Mesendoderm (in vitro differentiated cells): ENCODE measurements at regions not wholly inside any gene's neighbourhood (a gene's known extent, or its start where the extent isn't known, plus 50 kb on each side); places are given as distances from the start of the nearest gene placed in this dataset.

Experiments
- DNase-seq: peaks from one replicate; pipeline ENCODE4 v3.0.0; 2013
- H2AK5ac ChIP-seq: 2 replicates; pipeline ENCODE4 v1.6.1; 2013; ENCODE audit warnings: low read length, inconsistent platforms
- H2BK120ac ChIP-seq: 2 replicates; pipeline ENCODE4 v1.6.1; 2013; ENCODE audit warnings: low read depth, mild to moderate bottlenecking, low read length, moderate library complexity, mixed read lengths
- H2BK15ac ChIP-seq: replicated peaks from 2 replicates; pipeline ENCODE4 v1.6.1; 2013; ENCODE audit warnings: low read depth, mild to moderate bottlenecking, moderate library complexity
- H2BK5ac ChIP-seq: 2 replicates; pipeline ENCODE4 v1.6.1; 2013; ENCODE audit warnings: low read length, inconsistent platforms
- H3K18ac ChIP-seq: 2 replicates; pipeline ENCODE4 v1.6.1; 2013; ENCODE audit warnings: mild to moderate bottlenecking, low read length, mixed read lengths
- H3K23ac ChIP-seq: one replicate; pipeline ENCODE4 v1.6.1; 2013; ENCODE audit warnings: low read length
- H3K27ac ChIP-seq: 2 replicates; pipeline ENCODE4 v1.5.1; 2013; ENCODE audit warnings: low read depth, mild to moderate bottlenecking, inconsistent platforms, low read length, moderate library complexity
- H3K27me3 ChIP-seq: 2 replicates; pipeline ENCODE4 v1.6.1; 2013; ENCODE audit warnings: low read length, control low read depth, mild to moderate bottlenecking, inconsistent platforms; ENCODE audit not compliant: insufficient read depth, poor library complexity
- H3K36me3 ChIP-seq: 2 replicates; pipeline ENCODE4 v1.6.1; 2013; ENCODE audit warnings: low read length, inconsistent platforms; ENCODE audit not compliant: control insufficient read depth, insufficient read depth
- H3K4ac ChIP-seq: one replicate; pipeline ENCODE4 v1.6.1; 2013; ENCODE audit warnings: low read depth, mild to moderate bottlenecking, low read length, moderate library complexity
- H3K4me1 ChIP-seq: 2 replicates; pipeline ENCODE4 v1.6.1; 2013; ENCODE audit warnings: low read depth, low read length, inconsistent platforms; ENCODE audit not compliant: control insufficient read depth
- H3K4me2 ChIP-seq: 2 replicates; pipeline ENCODE4 v1.6.1; 2013; ENCODE audit warnings: low read length
- H3K4me3 ChIP-seq: 2 replicates; pipeline ENCODE4 v1.5.1; 2013; ENCODE audit warnings: mild to moderate bottlenecking, low read length
- H3K56ac ChIP-seq: one replicate; pipeline ENCODE4 v1.6.1; 2013; ENCODE audit warnings: low read length
- H3K79me1 ChIP-seq: 2 replicates; pipeline ENCODE4 v1.6.1; 2013; ENCODE audit warnings: low read length, inconsistent platforms
- H3K79me2 ChIP-seq: 2 replicates; pipeline ENCODE4 v1.6.1; 2013; ENCODE audit warnings: mild to moderate bottlenecking, low read length; ENCODE audit not compliant: control insufficient read depth, insufficient read depth
- H3K9ac ChIP-seq: 2 replicates; pipeline ENCODE4 v1.6.1; 2013; ENCODE audit warnings: low read length, inconsistent platforms
- H4K5ac ChIP-seq: one replicate; pipeline ENCODE4 v1.6.1; 2013; ENCODE audit warnings: low read length
- H4K8ac ChIP-seq: one replicate; pipeline ENCODE4 v1.6.1; 2013; ENCODE audit warnings: low read depth, mild to moderate bottlenecking, control low read depth, low read length, moderate library complexity
- WGBS: extraction: QIAGEN DNeasy Blood & Tissue Kit; methylation state at CpG from one replicate; pipeline ENCODE4 v1.1.7; 2013; ENCODE audit warnings: low lambda C conversion rate, missing lambda C conversion rate; ENCODE audit not compliant: insufficient coverage; ENCODE audit errors: extremely low coverage; 5-methylcytosine and 5-hydroxymethylcytosine counted together

DNA sequence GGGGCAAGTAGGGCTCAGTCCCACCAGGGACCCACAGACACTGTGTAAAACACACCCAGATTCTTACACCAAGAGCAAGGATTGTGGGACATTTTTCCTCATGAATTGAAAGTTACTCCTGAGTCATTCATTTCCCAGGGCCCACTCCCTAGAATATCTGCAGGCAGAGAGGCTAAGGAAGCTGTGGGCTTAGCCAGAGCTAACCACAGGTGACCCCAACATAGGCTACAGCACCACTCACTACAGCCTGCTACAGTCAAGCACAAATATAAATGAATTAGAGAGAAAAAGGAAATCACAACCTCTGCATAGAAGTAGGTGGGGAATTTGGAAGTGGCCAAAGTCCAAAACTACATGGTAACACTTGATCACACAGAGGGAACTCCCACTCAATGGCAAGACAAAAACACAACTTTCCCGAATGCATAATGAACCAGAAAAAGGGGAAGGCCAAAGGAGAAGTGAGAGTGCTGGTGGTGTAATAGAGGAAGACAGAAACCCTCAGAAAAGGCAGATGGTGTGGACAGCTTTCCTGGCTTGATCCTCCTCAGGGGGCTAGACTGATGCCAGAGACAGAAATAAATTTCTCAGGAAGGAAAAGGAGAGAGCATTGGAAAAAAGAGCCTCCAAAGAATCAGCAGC lies 812.6 kb upstream of the AMELY start:
- Histone ChIP-seq H2BK15ac (no peak overlapping the region), H3K79me2 (no peaks in the 10 kb centered on the region), H4K5ac (no peak overlapping the region), H3K18ac (no peak overlapping the region), H3K4me3 (no peak overlapping the region), H3K23ac (no peak overlapping the region), H3K4me2 (no peak overlapping the region), H3K4me1 (no peaks in the 10 kb centered on the region), H2BK120ac (no peak overlapping the region), H3K27me3 (no peaks in the 10 kb centered on the region), H2AK5ac (no peak overlapping the region), H3K79me1 (no peaks in the 10 kb centered on the region), H2BK5ac (no peak overlapping the region), H3K56ac (no peak overlapping the region), H3K9ac (no peak overlapping the region), H4K8ac (no peak overlapping the region), H3K27ac (no peak overlapping the region), H3K4ac (no peak overlapping the region), H3K36me3 (no peaks in the 10 kb centered on the region)
- no CpG with 5 or more reads among the region's 1 CpG for WGBS
- no peak for DNase-seq

- no peak overlapping the region for H4K8ac ChIP-seq
- H2BK120ac ChIP-seq, result no peak overlapping the region
- H3K27ac ChIP-seq, result no peak overlapping the region
- H3K79me2 ChIP-seq, result no peaks in the 10 kb centered on the region
- no peak overlapping the region for H3K56ac ChIP-seq
- H3K4ac ChIP-seq, result no peak overlapping the region
- no peaks in the 10 kb centered on the region for H3K79me1 ChIP-seq
- no peaks in the 10 kb centered on the region for H3K36me3 ChIP-seq
- no peak overlapping the region for H3K23ac ChIP-seq
- WGBS, result no CpG with 5 or more reads among the region's 2 CpGs
- no peak overlapping the region for H3K4me2 ChIP-seq
- no peak overlapping the region for H3K18ac ChIP-seq
- H2BK5ac ChIP-seq, result no peak overlapping the region
- DNase-seq, result no peak
- H3K4me1 ChIP-seq, result no peaks in the 10 kb centered on the region
- H3K9ac ChIP-seq, result no peak overlapping the region
- H3K4me3 ChIP-seq, result no peak overlapping the region
- H4K5ac ChIP-seq, result no peak overlapping the region
- no peaks in the 10 kb centered on the region for H3K27me3 ChIP-seq
- no peak overlapping the region for H2BK15ac ChIP-seq
- H2AK5ac ChIP-seq, result no peak overlapping the region
These were observed 811.6 kb upstream of the AMELY start for GRCh38 chrY:7723127-7723526.

GRCh38 chrY:7722566-7722965 lies 811.0 kb upstream of the AMELY start:
- Histone ChIP-seq H3K4me3 (no peak overlapping the region), H3K27ac (no peak overlapping the region), H2BK5ac (no peak overlapping the region), H3K79me1 (no peaks in the 10 kb centered on the region), H2BK15ac (no peak overlapping the region), H3K4me1 (no peaks in the 10 kb centered on the region), H3K36me3 (no peaks in the 10 kb centered on the region), H3K27me3 (no peaks in the 10 kb centered on the region), H3K9ac (no peak overlapping the region), H2BK120ac (no peak overlapping the region), H3K18ac (no peak overlapping the region), H3K23ac (no peak overlapping the region), H3K79me2 (no peaks in the 10 kb centered on the region), H4K5ac (no peak overlapping the region), H3K56ac (no peak overlapping the region), H4K8ac (no peak overlapping the region), H3K4me2 (no peak overlapping the region), H2AK5ac (no peak overlapping the region), H3K4ac (no peak overlapping the region)
- no peak for DNase-seq

DNA sequence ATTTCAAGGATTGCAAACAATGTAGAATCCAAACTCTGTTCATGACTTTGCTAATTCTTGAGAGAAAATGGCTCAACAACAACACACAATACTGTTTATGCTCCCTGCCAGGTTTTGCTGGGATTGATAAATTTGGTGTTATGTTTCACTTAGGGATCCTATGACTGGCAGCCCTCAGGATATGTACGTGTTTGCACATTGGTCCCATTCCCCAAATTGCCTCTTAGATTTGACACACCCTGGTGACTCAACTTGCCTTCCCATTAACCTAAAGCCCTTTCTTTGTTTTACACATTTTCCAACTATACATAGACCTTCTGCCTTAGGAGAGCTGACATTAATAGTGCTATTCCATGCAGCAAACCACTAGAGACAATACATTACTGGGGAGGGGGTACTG lies 809.4 kb upstream of the AMELY start:
- no peak overlapping the region for H3K27ac ChIP-seq
- H3K36me3 ChIP-seq, result no peaks in the 10 kb centered on the region
- H3K79me2 ChIP-seq, result no peaks in the 10 kb centered on the region
- no peak overlapping the region for H2BK15ac ChIP-seq
- WGBS, result no CpG with 5 or more reads among the region's 1 CpG
- H3K4me2 ChIP-seq, result no peak overlapping the region
- H3K56ac ChIP-seq, result no peak overlapping the region
- H2AK5ac ChIP-seq, result no peak overlapping the region
- H4K8ac ChIP-seq, result no peak overlapping the region
- no peak overlapping the region for H3K9ac ChIP-seq
- no peak for DNase-seq
- H3K4me3 ChIP-seq, result no peak overlapping the region
- no peak overlapping the region for H3K4ac ChIP-seq
- no peak overlapping the region for H4K5ac ChIP-seq
- no peaks in the 10 kb centered on the region for H3K4me1 ChIP-seq
- H3K18ac ChIP-seq, result no peak overlapping the region
- no peak overlapping the region for H2BK5ac ChIP-seq
- no peak overlapping the region for H3K23ac ChIP-seq
- no peak overlapping the region for H2BK120ac ChIP-seq
- no peaks in the 10 kb centered on the region for H3K27me3 ChIP-seq
- no peaks in the 10 kb centered on the region for H3K79me1 ChIP-seq

GRCh38 chrY:7719271-7719670 lies 807.7 kb upstream of the AMELY start:
- Histone ChIP-seq H4K5ac (no peak overlapping the region), H3K79me2 (no peaks in the 10 kb centered on the region), H3K9ac (no peak overlapping the region), H3K4me1 (no peaks in the 10 kb centered on the region), H2BK5ac (no peak overlapping the region), H3K18ac (no peak overlapping the region), H3K27ac (no peak overlapping the region), H3K23ac (no peak overlapping the region), H2AK5ac (no peak overlapping the region), H3K27me3 (no peaks in the 10 kb centered on the region), H3K4me3 (no peak overlapping the region), H4K8ac (no peak overlapping the region), H3K36me3 (no peaks in the 10 kb centered on the region), H2BK15ac (no peak overlapping the region), H3K79me1 (no peaks in the 10 kb centered on the region), H3K4me2 (no peak overlapping the region), H2BK120ac (no peak overlapping the region), H3K4ac (no peak overlapping the region), H3K56ac (no peak overlapping the region)
- no CpG with 5 or more reads among the region's 2 CpGs for WGBS
- no peak for DNase-seq

DNA sequence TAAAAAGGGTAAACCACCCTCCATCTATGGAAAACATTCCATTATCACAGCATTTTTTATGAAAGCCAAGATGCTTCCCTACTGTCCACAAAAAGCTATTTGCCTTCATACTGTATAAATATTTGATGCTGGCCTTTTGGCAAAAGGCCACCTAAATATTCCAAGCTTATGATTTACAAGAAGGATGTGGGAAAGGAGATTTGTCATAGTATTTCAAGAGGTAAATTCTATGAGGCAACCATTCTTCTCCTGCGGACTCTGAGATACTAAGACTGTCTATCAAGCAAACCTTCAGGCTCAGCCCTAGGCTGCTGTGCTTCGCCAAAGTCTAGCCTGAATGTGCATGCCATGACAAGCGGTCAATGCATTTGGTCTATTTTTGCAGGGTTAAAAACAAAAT lies 807.1 kb upstream of the AMELY start:
- H2BK5ac ChIP-seq, result no peak overlapping the region
- WGBS, result no CpG with 5 or more reads among the region's 3 CpGs
- DNase-seq, result no peak

More for the DNA sequence above, 807.1 kb upstream of the AMELY start:
- Histone ChIP-seq H2AK5ac (no peak overlapping the region), H3K23ac (no peak overlapping the region), H2BK120ac (no peak overlapping the region), H2BK15ac (no peak overlapping the region), H3K4me2 (no peak overlapping the region), H3K27me3 (no peaks in the 10 kb centered on the region), H3K4me3 (no peak overlapping the region), H3K79me1 (no peaks in the 10 kb centered on the region), H3K56ac (no peak overlapping the region), H3K9ac (no peak overlapping the region), H3K27ac (no peak overlapping the region), H3K4ac (no peak overlapping the region), H3K36me3 (no peaks in the 10 kb centered on the region), H4K8ac (no peak overlapping the region), H3K79me2 (no peaks in the 10 kb centered on the region), H4K5ac (no peak overlapping the region), H3K4me1 (no peaks in the 10 kb centered on the region), H3K18ac (no peak overlapping the region)
